NT2/D1 (cell line): ENCODE measurements at regions not wholly inside any gene's neighbourhood (a gene's known extent, or its start where the extent isn't known, plus 50 kb on each side); places are given as distances from the start of the nearest gene placed in this dataset.

Experiments used
- YY1 ChIP-seq: IDR thresholded peaks from 2 replicates; pipeline ENCODE4 v1.6.1; 2011; ENCODE audit not compliant: insufficient read length, insufficient read depth
- ZNF274 ChIP-seq: IDR thresholded peaks from 2 replicates; pipeline ENCODE4 v1.6.1; 2011; ENCODE audit warnings: mild to moderate bottlenecking, low read depth, low read length

DNA sequence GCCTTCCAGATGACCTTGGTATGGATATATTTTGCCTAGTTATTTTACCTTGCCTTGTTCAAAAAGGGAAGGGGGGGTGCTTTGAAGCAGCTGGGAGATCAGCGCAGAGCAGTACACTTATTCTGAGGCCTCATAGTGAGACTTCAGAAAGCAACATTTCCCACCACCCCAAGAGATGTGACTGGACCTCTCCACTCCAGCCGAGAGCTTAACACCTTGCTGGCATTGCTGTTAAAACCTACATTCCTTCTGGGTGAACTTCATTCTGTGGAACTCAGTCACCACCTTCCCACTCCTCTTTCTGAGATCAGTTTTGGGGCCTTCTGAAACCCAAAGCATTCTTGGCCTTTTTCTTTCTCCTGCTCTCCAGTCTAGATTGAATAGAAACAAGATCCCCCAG lies 148.7 kb downstream of the BARHL2 start:
- TF ChIP-seq YY1 (no peak), ZNF274 (no peak)
